ENCODE measurements at regions not wholly inside any gene's neighbourhood (a gene's known extent, or its start where the extent isn't known, plus 50 kb on each side); places are given as distances from the start of the nearest gene placed in this dataset.

GRCh38 chr17:59491353-59492090 is 73.9 kb upstream of the DHX40 start:
- Histone ChIP-seq H3K4me3 (ENCODE audit: low read depth, low read length) (no peak overlapping the region), H3K79me2 (no peaks in the 10 kb centered on the region), H3K9me3 (ENCODE audit: control insufficient read depth, low read length) (no peaks in the 10 kb centered on the region), H3K9ac (no peak overlapping the region), H3K27me3 (ENCODE audit: control insufficient read depth, insufficient read depth, low read length) (no peaks in the 10 kb centered on the region), H3K36me3 (ENCODE audit: control insufficient read depth, insufficient read depth, low read length) (no peaks in the 10 kb centered on the region), H3K27ac (no peak overlapping the region), H3K4me1 (peaks cover 3% of the 10 kb centered on the region), H2AFZ (peak overlapping the region; percentile 9), H3K4me2 (ENCODE audit: low read length) (no peak overlapping the region)
- TF ChIP-seq CTCF (IDR thresholded peaks at IDR 0.05) = no peak

GRCh38 chr17:59492091-59492451 is 73.3 kb upstream of the DHX40 start:
- Histone ChIP-seq H3K4me3 (ENCODE audit: low read depth, low read length) (no peak overlapping the region), H3K27ac (no peak overlapping the region), H3K79me2 (no peaks in the 10 kb centered on the region), H3K9ac (no peak overlapping the region), H2AFZ (peak overlapping the region; percentile 9), H3K27me3 (ENCODE audit: control insufficient read depth, insufficient read depth, low read length) (no peaks in the 10 kb centered on the region), H3K9me3 (ENCODE audit: control insufficient read depth, low read length) (no peaks in the 10 kb centered on the region), H3K36me3 (ENCODE audit: control insufficient read depth, insufficient read depth, low read length) (no peaks in the 10 kb centered on the region), H3K4me2 (ENCODE audit: low read length) (no peak overlapping the region), H3K4me1 (peaks cover 3% of the 10 kb centered on the region)
- no peak for TF ChIP-seq CTCF (IDR thresholded peaks at IDR 0.05)

GRCh38 chr17:59493867-59494266 is 71.5 kb upstream of the DHX40 start:
- H3K36me3 ChIP-seq (ENCODE audit: control insufficient read depth, insufficient read depth, low read length) = no peaks in the 10 kb centered on the region
- no peak overlapping the region for H3K27ac ChIP-seq
- H3K4me1 ChIP-seq = peaks cover 3% of the 10 kb centered on the region
- no peaks in the 10 kb centered on the region for H3K9me3 ChIP-seq (ENCODE audit: control insufficient read depth, low read length)
- no peak overlapping the region for H2AFZ ChIP-seq
- no peaks in the 10 kb centered on the region for H3K79me2 ChIP-seq
- no peak overlapping the region for H3K4me3 ChIP-seq (ENCODE audit: low read depth, low read length)
- TF ChIP-seq CTCF (IDR thresholded peaks at IDR 0.05) = no peak
- H3K9ac ChIP-seq = no peak overlapping the region
- H3K4me2 ChIP-seq (ENCODE audit: low read length) = no peak overlapping the region
- no peaks in the 10 kb centered on the region for H3K27me3 ChIP-seq (ENCODE audit: control insufficient read depth, insufficient read depth, low read length)

GRCh38 chr17:59494757-59495368 is 70.5 kb upstream of the DHX40 start:
- Histone ChIP-seq H3K36me3 (ENCODE audit: control insufficient read depth, insufficient read depth, low read length) (no peaks in the 10 kb centered on the region), H3K4me2 (ENCODE audit: low read length) (no peak overlapping the region), H3K79me2 (no peaks in the 10 kb centered on the region), H3K27me3 (ENCODE audit: control insufficient read depth, insufficient read depth, low read length) (no peaks in the 10 kb centered on the region), H2AFZ (peak overlapping the region; percentile 9), H3K9me3 (ENCODE audit: control insufficient read depth, low read length) (no peaks in the 10 kb centered on the region), H3K4me3 (ENCODE audit: low read depth, low read length) (no peak overlapping the region), H3K4me1 (peaks cover 3% of the 10 kb centered on the region), H3K27ac (no peak overlapping the region), H3K9ac (no peak overlapping the region)
- TF ChIP-seq CTCF (IDR thresholded peaks at IDR 0.05) = no peak

DNA sequence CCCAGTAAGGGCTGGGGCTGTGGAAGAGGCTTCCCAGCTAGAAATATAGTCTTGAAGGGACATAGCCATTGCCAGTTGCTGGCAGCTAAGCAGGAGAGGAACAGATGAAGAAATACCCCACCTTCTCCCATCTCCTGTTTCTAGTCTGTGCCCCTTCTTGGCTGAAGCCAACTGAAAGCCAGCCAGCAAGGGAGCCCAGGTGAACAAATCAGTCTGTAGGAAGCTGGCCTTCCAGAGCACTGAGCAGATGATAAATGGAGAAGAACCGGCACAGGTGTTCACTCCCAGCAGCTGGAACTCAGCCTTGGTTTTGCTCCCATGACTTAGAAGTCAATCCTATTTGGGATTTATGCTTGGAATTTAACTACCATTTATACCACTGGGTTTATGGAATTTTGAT is 69.2 kb upstream of the DHX40 start:
- Histone ChIP-seq H3K9ac (no peak overlapping the region), H3K36me3 (ENCODE audit: control insufficient read depth, insufficient read depth, low read length) (no peaks in the 10 kb centered on the region), H3K4me3 (ENCODE audit: low read depth, low read length) (no peak overlapping the region), H3K27me3 (ENCODE audit: control insufficient read depth, insufficient read depth, low read length) (no peaks in the 10 kb centered on the region), H3K79me2 (no peaks in the 10 kb centered on the region), H3K4me1 (peaks cover 3% of the 10 kb centered on the region), H3K27ac (no peak overlapping the region), H3K9me3 (ENCODE audit: control insufficient read depth, low read length) (no peaks in the 10 kb centered on the region), H3K4me2 (ENCODE audit: low read length) (no peak overlapping the region), H2AFZ (no peak overlapping the region)
- no peak for TF ChIP-seq CTCF (IDR thresholded peaks at IDR 0.05)

All from parathyroid adenoma (tissue), 2 donors.